Tongue (tissue), 1 donor: ENCODE measurements at regions not wholly inside any gene's neighbourhood (a gene's known extent, or its start where the extent isn't known, plus 50 kb on each side); places are given as distances from the start of the nearest gene placed in this dataset.
A peak's percentile ranks its signal among the peaks of the same experiment; 100 is the strongest.

ENCODE experiments used
- DNase-seq: peaks from one replicate; pipeline ENCODE4 v3.0.0-alpha.2; 2015

DNA sequence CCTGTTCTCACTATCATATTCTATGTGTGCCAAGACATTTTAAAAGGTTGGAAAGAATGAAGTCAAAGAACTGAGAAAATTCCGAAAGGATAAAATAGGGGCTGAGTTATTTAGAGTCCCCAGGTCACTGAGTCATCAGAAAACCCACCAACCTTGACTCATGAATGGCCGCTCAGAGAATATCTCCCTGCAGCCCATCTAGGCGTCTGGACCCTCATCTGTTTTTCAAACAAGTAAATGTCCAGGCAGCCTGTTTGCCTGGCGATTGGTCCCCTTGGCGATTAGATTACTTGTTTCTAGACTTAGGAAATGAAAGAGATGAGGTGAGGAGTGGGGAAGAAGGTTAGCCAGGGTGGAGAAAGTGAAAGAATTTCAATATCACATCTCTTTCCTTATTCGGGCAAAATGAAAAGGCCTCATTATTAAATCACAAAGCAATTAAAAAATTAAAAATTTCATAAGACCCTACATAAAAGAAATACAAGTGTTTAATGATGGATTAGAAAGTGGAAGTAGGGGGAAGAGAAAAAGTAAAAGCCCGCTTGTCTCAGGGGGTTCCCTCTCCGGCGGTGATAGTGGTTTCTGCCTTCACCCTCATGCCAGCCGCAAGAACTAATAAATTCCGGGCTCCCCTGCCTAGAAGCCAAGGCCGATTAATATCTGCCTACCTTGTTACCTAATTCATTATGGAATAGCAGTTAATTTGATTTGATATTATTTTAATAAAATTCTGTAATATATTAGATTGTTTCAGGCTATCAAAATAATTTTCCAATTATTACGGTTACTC is 415.9 kb downstream of the BCL11B start:
- no peak for DNase-seq

DNA sequence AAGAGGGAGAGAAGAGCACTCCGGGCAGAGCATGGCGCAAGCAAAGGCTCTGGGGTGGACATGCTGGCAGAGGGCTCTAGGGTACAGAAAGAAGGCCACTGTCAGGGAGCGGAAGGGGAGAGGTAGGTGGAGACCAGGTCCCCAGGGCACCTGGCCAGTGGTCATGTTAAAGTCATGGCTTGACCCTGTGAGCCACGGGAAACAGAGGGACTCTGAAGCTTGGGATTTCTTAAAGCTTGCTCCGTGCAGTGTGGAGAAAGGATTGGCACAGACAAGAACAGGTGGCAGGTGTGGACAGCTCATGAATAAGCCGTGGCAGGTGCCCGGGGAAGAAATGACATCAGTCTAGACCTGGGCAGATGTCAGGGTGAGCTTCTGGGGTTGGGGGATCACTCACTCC is 413.8 kb downstream of the BCL11B start:
- peak; percentile 22 for DNase-seq

DNA sequence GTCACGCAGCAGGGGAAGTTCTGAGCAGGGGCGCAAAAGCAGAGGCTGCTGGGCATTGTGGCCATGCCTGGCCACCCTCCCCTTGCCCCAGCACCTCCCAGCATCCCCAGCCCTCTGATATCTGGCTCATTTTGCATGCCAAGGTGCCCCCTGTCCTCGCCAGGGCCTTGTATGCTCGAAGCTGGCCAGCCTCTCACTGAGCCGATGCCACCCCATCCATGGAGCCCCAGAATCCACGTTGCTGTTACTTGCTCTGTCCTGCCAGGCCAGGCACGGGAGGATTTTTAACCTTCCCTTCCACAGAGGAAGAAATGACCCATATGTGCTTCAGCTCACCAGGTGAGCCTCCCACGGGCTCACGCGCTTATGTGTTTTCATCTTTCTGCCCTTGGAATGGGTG is 413.4 kb downstream of the BCL11B start:
- DNase-seq = no peak

DNA sequence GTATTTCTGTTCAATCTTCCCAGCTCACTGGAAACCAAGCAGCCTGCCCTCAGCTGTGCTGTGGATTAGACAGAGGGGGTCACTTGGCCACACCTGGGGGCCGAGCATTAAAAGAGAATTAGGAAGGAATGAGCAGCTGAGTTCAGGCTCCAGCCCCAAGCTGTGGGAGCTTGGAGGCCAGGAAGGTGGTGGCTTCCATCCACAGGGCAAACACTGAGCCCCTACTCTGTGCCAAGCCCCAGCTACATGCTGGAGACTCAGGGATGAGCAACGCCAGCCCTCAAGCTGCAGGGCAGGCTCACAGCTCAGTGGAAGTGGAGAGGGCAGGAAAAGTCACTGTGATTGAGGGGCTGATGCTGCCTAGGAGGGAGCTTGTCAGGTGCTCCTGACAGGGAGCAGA is 412.7 kb downstream of the BCL11B start:
- DNase-seq = peak; percentile 12

DNA sequence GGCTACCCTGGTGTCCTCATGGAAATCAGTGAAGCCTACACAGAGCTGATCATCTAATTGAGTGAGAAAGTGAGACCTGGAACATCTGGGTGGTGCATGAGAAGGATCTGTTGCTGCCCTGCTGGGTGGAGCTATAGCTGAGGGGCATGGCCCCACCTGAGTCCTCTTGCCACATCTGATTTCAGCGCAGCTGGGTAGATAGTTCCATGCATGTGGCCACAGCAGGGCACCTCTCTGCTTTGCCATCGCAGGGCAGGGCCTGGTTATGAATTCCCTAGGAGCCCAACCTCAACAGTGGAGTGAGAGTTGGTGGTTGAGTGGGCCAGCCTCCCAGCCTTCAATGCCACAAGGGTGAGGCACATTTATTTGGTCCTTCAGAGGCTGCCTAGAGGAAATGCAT is 407.8 kb downstream of the BCL11B start:
- DNase-seq = no peak

DNA sequence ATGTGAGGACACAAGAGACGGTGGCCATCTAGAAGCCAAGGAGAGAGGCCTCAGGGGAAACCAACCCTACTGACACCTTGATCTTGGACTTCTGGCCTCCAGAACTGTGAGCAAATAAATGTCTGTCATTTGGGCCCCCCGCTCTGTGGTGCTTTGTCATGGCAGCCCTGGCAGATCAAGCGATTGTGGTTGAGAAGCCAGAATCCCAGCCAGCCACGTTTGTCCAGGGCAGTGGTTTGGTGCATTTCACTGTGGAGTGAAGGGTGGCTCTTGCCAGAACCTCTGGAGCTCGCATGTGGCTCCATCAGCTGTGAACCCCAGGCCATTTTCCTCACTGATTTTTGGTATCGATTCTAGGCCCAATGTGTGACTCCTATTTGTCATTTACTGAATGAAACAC is 404.9 kb downstream of the BCL11B start:
- DNase-seq = no peak

DNA sequence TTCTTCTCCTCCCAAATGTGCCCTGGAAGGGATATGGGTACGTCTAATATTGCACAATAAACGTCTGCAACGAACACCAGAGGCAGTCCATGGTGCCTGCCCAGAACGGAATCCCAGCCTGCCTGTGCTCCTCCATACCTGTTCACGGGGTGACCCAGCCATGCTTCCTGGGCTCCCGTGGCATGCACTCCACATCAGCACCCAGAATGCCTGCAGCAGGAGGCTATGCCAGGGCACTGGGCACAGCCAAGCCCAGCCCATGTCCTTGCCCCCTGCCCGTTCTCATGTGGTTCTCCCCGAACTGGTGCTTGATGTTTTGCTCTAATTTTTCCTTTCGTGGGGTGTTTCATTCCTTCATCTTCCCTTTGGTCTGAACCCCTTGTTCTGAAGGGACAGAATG is 404.3 kb downstream of the BCL11B start:
- no peak for DNase-seq

DNA sequence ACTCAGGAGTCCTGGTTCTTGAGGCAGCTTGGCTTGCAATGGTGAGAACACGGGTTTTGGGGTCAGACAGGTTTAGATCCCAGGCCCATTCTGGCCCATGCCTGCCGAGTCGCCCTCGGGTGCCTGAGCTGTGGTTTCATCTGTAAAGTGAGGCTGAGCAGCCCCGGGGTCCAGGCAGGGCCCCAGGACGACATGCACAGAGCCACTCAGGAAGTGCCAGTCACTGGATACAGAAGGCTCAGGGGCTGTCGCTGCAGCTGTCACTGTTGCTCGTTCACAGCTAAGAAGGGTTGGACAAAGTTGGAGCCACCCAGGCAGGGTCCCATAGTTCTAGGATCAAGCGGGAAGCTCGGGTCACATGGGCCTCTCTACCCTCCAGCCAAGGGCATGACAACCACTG is 403.1 kb downstream of the BCL11B start:
- peak; percentile 58 for DNase-seq

DNA sequence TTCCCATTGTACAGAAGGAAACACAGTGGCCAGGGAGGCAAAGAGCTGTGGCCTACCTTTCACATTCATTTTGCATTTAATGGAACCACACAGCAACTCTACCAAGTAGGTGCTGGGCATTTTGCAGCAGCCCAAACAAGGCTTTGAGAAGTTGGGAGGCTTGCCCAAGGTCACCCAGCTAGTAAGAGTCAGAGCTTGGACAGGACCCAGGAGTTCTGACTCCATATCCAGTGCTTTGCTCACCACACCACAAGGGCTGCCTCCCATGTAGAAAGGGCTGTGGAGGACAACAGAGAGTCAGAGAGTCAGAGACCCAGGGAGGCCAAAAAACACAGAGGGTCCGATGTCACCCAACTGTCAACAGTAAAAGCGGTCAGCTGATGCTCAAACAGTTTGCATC is 400.2 kb downstream of the BCL11B start:
- DNase-seq = no peak

DNA sequence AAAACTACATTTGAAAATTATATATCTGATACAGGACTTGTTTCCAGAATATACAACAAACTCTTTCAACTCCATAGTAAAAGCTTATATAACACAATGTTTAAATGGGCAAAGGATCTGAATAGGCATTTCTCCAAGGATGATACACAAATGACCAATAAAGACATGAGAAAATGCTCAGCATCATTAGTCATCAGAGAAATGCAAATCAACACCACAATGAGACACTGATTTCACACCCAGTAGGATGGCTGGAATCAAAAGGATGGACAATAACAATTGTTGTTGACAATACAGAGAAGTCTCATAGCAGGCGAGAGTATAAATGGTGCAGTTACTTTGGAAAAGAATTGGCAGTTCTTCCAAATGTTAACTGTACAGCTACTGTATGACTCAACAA is 394.9 kb downstream of the BCL11B start:
- no peak for DNase-seq

DNA sequence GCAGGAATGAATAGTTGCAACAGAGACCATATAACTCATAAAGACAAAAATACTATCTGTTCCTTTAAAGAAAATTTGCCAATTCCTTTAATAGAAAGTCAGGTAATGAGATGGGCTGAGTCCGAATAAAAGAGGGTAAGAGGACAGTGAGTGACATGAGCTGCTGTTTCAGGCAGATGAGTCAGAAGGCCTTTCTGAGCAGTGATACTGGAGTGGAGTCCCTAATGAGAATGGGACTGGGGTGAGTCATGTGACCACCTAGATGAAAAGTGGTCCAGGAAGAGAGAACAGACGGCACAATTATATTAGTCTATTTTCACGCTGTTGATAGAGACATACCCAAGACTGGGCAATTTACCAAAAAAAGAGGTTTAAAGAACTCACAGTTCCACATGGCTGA is 393.7 kb downstream of the BCL11B start:
- DNase-seq = no peak

DNA sequence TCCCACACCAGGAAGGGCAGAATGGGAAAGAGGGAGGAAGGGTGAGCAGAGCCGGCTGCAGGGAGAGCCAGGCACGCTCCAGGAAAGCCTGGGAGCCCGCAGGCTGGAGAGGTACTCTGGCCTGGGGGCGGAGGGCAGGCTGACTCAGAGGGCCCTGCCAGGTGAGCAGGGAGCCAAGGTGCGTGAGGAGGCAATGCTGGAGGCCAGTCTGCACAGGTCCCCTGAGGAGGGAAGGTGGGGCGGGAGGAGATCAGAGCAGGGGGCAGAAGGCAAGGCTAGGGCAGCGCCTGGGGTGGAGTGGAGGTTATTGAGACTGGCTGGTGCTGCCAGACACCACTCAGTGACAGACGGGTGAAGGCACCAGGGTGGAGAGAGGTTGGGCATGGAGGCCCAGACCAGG is 385.0 kb downstream of the BCL11B start:
- no peak for DNase-seq

DNA sequence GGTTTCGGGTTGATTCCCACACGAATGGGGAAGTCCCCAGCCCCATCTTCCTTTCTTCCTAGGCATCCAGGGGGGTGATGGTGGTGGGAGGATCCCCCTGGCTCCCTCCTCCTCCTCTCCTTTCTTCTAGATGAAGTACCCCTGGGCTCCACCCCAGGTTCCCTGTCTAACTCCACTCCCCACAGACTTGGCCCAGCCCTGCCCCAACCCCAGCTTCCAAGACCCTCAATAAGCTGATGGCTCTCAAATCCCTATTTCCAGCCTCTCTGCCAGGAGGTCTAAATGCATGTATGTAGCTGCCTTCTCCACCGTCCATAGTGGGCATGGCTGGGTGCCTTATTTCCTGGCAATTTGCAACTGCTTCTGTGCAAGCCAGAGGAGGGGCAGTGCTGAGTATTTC is 383.7 kb downstream of the BCL11B start:
- no peak for DNase-seq

DNA sequence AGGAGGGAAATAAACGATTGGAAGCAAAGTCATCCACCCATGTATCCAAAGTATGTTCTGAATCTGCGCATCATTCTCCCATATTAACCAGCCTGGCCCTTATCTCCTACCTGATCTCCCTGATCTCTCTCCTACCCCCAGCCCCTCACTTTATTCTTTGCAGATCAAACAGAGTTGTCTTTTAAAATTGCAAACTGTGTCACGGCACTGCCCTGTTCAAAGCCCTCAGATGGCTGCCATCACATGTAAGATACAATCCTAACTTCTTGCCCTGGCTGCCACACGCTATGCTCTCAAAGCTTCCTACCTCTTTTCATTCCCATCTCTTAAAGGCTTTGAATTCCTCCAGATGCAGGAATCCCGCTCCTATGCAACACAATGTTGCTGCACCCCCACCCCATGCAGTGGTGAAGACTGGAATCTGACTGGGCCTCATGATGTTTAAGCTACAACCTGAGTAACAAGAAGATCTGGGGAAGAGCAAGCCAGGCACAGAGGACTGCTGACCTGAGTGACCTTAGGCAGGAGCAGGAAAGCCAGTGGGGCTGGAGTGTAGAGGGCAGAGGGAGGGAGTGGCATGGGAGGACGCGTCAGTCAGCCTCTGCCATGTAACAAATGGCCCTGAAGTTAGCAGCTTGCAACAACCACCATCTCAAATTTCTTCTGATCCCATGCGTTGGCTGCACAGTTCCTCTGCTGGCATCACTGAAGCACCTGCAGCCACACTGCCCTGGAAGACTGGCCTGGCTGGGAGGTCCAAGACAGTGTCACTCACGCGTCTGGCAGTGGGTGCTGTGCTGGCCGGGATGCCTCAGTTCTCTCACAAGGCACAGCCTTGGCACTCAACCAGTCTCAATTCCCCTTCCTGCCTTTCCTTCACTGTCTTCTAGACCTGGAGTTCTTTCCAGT is 382.8 kb downstream of the BCL11B start:
- DNase-seq = no peak

DNA sequence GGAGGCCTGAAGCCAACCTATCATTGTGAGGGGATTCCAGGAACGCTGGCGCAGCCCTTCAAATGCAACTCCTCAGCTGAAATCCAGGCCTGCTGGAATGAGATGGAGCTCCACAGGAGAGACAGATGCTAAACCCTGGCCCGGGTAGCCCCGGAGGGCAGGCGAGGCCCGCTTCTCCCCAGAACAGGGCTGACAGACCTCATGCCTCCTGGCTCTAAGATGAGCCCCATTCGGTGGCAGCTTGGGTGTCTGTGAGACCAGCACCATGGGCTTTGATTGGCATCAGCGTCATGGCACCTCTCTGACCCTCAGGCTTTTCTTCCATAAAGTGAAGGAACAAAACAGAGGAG is 382.2 kb downstream of the BCL11B start:
- no peak for DNase-seq

DNA sequence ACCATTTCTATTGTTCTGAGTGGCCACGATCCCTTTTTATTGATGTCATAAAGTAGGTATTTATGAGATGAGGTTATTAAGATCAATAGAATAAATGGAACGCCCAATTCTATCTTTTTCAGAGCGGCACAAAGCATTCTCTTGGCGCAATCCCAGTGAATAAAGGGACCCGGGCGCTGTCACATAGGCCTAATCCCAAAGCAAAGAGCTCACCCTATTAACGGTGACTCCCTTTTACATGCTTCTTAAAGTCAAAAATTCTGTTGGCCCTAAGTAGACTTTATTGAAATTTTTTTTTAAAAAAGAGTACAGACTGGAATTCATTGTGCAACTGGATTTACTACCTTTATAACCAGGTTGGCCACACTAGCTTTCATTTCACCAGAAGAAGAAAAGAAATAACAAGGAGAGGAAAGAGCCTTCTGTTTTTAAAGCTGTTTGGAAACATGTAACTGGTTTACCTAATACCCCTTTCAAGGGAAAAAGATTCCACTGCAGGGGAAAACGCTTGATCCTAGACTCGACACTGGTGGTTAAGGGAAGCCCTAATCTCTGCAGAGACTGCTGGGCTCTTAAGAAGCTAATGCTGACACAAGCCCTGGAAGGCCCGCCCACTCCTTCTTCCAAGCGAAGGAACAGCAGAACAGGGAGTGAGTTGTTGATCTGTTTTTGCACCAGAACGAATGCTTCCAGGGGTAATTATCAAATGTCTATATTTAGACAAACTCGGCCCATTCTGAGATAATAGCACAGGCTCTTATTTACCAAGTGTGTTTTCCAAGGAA is 381.2 kb downstream of the BCL11B start:
- peak; percentile 39 for DNase-seq

DNA sequence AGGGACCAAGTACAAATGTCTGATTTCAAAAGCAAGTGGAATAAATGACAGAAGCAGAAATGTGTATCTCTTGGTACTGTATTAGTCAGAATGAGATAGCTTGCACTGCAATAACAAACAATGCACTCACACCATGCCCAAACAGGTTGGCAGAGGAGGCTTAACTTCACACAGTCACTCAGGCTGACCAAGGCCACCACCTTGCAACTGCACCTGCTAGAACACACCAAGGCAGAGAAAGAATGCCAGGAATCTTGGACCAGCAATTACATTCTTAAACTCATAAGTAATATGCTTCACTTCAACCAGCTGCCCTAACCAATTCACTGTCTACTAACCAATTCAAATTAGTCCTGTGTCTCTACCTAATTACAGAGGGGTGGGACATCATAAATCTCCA is 378.3 kb downstream of the BCL11B start:
- no peak for DNase-seq

DNA sequence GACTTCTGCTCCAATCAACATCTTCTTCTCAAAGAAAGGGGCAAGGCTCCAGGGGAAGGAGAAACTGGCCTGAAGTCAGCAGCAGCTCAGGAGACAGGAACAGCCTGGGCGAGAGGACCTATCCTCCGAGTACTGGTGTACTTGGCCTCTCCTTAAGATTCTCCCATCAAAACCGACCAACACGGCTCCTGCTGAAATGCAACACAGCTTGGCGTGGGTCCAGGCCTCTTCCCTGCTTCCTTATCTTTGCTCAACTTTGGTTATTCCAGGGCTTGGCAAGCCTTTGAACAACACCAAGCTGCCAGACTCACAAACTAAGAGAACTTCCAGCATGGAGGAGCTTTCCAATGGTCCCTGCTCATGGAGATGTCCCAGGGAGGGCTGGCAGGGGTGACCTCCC is 377.4 kb downstream of the BCL11B start:
- no peak for DNase-seq

DNA sequence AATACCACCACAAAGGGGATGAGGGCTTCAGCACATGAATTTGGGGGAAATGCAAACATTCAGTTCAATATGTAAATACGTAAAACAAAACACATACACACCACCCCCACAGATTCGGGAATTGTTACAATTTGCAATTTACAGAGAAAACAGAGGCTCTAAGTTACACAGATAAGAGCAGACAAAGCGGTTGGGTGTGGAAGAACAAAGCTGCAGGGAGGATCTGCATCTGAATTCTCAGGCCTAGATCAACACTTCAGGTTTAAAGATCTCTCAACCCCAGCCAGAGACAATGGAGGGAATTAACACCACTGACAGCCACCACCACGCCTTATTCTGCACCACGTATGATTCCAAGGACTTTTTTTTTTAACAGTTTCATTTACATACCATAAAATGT is 375.5 kb downstream of the BCL11B start:
- DNase-seq = no peak

DNA sequence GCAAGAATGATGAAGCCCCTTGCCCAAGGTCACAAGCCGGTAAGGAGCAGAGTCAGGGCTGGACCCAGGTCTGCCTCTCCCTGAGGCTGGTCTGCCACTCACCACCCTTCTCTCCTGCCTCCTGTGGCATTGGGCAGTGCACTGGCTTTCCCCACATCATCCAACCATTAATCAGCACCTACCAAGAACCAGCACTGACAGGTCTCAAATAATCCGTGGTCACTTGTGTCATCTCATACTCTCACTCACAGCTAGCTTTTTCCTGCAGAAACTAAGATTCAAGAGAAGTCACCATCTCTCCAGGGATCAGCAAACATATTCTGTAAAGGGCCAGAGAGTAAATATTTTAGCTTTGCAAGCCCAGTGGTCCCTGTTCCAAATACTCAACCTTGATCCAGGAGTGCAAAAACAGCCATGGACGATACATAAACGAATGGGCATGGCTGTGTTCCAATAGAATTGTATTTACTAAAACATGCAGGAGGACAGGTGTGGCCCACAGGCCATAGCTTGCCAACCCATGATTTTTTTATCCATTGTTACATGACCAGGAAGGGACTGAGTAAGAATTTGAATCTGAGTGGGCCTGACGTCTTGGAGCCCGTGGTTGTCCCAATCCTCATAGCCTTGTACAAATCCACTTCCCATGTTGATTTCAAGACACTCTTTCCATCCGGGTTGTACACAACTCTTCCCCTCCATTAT is 374.2 kb downstream of the BCL11B start:
- no peak for DNase-seq

DNA sequence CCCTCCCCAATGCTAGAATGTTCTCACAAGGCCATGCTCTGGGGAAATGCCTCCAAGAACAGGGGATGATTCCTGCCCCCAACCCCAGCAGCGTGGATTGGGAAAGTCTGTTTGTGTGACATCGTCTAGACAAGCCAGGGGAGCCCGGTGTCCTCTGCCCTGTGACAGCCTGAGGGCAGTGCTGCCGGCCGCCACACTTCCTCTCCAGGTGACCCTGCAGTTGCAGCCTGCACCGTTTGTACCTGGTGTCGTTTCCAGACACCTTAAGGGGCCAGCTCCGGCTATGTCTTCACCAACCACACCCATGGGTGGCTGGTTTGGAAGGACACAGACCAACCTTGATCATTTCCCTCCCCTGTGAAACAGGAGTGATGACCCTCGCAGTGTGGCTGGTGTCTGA is 372.6 kb downstream of the BCL11B start:
- DNase-seq = no peak

DNA sequence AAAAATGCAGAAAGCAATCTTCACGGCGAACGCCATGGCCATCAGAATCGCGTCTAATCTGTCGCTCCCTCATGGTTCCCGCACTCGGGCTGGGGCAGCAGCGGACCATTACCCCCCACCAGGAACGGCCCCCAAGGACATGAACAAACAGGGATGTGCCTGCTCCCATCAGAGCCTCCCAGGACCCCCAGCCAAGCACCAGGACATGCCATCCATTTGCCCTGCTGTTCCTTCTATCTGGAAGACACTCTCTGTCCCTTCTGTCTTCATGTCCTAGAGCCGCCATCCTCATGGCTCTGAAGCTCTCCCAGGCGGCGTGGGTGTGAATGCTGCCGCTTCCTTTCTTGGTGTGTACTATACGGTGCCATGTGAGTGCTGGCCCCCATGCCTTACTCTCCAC is 371.8 kb downstream of the BCL11B start:
- no peak for DNase-seq
